CD4-positive, alpha-beta T cell treated with Interleukin-12 subunit alpha and Interleukin-12 subunit beta, for 1 hour (primary cell): ENCODE measurements at regions not wholly inside any gene's neighbourhood (a gene's known extent, or its start where the extent isn't known, plus 50 kb on each side); places are given as distances from the start of the nearest gene placed in this dataset.
"Not testable (repeated sequence)": the region's sequence is repeated elsewhere in the genome, so short reads cannot be mapped to it uniquely, and the experiment has no call there.

Experiments
- DNase-seq: peaks from one replicate; pipeline ENCODE4 v3.0.0-alpha.2; 2020

DNA sequence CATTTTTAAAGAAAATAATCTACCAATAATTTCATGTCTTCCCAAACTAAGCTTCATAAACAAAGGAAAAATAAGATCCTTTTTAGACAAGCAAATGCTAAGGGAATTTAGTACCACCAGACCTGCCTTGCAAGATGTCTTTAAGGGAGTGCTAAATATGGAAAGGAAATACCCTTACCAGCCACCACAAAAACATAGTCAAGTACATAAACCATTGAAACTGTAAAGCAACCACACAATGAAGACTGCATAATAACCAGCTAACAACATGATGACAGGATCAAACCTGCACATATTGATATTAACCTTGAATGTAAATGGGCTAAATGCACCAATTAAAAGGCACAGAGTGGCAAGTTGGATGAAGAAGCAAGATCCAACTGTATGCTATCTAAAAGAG is 586.5 kb upstream of the NRG3 start:
- DNase-seq, result no peak

DNA sequence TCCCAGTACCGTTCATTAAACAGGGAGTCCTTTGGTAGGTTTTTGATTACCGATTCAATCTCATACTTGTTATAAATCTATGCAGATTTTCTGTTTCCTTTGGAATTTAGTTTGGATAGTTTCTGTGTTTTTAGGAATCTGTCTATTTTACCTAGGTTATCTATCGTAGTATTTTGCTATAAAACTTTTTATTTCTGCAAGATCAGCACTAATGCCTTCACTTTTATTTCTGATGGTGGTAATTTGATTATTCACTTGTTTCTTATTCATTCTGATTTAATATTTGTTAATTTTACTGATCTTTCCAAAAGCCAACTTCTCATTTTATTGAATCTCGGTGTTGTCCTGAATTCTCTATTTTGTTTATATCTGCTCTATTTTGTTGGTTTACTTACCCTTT is 577.7 kb upstream of the NRG3 start:
- no peak for DNase-seq

DNA sequence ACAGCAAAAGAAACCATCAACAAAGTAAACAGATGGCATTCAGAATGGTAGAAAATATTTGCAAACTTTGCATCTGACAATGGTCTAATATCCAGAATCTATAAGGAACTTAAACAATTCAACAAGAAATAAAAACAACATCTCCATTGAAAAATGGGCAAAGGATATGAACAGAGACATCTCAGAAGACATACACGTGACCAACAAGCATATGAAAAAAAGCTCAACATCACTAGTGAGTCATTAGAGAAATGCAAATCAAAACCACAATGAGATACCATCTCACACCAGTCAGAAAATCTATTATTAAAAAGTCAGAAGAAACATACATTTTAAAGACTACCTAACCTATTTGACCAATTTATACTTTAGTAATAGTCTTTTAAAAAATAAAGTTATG is 571.3 kb upstream of the NRG3 start:
- no peak for DNase-seq

DNA sequence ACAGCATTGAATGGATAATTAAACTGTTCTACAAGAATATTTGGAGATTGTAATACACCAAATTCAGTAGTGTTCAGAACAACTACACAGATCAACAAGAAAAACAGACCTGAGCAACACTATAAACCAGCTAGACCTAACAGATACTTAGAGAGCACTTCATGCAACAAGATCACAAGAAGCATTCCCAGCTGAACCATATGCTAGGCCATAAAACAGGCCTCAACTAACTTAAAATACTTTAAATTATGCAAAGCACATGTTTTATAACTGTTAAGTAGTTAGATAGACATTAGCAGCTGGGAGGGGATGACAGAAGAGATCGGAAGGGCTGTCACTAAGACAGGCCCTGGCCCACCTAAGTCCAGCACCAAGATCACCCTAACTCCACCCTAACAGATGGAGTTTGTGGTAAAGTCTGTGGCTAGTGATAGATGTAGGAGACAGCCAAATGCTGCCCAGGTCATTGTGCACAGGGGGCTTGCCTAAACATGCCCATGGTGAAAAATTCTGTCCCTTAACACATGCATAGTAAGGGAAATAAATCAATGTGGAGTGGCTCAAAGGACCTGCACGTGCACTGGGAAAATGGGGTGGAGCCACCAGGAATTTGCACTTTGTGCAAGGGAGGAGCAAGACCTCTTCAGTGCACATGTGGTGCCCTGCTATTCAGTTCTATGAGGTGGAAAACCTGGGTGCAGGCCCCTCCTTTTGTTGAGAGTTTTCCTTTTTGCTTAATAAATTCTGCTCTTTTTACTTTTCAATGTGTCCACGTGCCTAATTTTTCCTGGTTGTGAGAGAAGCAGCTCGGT is 567.8 kb upstream of the NRG3 start:
- DNase-seq, result no peak

DNA sequence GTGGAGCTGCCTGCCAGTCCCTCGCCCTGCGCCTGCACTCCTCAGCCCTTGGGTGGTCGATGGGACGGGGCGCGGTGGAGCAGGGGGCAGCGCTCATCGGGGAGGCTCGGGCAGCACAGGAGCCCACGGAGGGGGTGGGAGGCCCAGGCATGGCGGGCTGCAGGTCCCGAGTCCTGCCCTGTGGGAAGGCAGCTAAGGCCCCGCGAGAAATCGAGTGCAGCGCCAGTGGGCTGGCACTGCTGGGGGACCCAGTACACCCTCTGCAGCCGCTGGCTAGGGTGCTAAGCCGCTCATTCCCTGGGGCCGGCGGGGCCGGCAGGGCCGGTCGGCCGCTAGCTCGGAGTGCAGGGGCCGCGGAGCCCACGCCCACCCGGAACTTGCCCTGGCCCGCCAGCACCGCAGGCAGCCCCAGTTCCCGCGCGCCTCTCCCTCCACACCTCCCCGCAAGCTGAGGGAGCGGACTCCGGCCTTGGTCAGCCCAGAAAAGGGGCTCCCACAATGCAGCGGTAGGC is 565.9 kb upstream of the NRG3 start:
- DNase-seq, result no peak

DNA sequence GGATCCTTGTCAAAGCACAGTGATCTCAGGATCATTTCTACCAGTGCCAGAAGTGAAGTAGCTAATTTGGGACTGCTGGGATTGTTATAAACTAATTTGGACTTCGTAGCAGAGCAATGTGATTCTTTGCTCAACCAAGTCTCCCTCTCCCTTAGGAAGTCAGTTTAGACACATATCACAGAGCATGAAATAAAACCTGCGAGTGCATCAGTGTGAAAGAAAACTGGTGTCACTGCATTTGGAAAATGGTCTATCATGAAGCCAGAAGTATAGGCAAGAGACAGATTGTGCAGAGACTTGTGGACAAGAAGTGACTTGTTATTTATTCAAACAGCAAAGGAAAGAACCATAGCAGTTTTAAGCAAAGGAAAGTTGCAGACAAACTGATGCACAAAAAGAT is 560.5 kb upstream of the NRG3 start:
- no peak for DNase-seq

DNA sequence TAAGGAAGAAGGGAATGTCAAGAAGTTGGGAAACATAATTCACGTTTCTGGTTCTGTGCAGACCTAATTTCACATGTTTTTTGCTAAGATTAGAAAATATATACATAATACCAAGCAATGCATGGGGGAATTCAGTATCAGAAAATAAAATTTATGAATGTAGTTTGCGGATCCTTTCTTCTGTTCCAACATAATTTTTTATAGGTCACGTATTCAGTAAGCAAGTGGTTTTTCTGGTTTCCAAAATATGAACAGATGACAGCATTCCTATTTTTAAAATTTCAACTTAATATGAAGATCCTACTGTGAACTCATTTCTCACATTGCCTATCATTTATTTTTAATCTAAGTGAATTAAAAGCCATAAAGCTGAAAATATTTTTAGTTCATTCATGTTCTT is 560.0 kb upstream of the NRG3 start:
- DNase-seq, result no peak

DNA sequence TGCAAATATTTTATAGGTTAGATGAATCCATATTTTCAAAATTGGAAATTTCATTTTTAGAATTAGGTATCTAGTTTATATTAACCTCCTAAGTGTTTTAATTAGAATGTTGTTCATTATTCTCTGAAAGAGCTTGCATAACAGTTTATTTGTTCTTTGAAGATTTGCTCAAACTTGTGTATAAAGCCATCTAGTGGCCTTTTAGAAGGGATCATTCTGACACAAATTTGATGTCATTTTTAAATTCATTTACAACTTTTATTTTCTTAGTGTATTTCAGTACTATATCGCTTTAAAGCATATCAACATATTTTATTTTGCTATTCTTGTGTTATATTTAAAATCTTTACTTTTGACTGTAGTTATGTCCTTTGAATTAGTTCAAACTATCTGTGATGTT is 527.0 kb upstream of the NRG3 start:
- no peak for DNase-seq

DNA sequence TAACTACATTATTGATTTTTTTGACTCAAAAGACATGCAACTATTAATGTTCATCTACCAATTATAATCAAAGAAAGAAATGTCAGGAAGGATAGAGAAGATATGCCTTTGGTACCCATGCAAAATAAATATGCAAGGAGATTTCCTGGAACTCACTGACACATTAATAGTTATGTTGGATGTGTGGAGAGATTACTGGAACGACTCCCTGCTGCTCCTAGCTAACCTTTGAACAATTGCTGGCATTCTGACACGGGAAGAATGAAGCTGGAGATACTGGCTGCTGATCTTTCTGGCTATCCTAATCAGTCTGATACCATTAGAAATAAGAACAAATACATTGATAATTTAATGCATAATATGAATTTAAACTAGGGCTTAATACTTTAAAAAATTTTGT is 507.9 kb upstream of the NRG3 start:
- no peak for DNase-seq

DNA sequence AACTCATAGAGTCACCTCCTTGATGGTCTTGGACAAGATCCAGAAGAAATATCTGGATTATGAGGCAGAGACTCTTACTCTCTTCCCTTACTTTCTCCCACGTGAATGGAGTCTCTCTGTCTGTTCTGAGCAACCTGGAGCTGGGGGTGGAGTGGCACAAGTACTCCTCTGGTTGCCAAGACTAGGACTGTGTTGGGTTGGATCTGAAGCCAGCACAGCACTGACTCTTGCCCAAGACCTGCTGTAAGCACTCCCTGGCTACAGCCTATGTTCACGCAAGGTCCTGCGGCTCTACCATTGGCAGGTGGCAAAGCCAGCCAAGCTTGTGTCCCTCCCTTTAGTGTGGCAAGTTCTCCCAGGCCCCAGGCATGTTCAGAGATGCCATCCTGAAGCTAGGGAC is 488.2 kb upstream of the NRG3 start:
- no peak for DNase-seq

DNA sequence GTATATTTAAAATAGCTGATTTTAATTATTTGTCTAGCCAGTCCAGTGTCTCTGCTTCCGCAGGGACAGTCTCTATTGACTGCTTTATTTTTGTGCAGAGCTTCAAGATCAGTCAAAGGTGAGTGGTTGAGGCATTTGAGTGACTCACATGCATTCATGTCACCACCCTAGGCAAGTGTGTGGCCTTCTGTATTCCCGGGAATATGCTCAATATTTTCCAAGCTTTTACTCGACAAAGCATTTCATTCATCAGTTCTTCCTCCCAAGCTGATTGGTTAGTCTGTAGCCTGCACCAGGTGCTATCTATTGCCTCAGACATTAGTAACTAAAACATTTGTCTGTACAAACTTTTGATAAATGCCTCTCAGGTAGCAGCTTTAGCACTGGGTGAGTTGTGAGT is 471.5 kb upstream of the NRG3 start:
- no peak for DNase-seq

DNA sequence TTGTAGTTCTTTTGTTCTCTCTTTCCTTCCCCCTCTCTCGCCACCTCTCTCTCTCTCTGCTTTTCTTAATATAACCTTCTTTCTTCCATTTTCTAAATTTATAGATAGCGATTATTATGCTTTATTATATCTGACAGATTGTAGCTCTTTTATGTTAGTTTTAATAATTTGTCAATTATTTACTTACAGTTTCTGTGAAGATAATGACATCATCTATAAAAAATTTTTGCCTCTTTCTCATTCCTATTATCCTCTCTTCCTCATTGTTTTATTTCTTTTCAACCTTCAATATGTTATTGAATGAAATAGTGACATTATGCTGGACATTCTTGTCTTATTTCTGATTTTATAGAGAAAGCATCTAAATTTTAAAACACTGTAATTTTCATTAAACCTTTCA is 469.6 kb upstream of the NRG3 start:
- DNase-seq, result no peak

DNA sequence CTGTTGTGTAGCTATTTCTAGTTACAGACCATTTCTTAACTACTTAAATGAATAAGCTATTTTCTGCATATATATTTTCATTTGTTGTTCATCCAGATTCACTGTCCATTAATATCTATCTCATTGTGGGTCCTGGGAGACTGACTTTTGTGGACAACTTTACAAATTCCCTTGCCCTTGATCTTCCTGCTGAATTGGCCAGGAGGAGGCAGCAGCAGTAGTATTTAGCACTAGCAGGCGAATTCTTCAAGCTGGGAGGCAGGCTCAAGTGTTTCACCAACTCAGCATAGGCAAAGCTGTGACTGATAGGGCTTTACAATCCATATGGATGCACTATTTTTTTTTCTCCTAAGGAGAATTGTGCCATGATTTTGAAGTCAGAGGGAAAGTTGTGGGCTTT is 461.0 kb upstream of the NRG3 start:
- DNase-seq, result no peak

DNA sequence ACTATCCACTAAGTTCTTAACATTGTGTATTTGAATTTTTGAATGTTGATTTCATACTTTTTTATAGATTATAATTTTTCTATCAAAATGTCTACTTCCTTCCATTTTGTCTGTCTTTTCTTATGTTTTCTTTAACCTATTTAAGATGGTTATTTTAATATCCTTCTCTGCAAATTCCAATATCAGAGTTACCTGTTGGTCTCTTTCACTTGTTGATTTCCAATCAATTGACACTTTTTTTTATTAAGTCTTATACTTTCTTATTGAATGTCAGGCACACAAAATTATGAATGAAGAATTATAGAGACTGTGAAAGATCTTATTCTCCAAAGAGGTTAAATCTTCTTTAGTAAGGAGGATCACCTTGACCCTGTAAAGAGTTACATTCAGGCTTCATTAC is 448.3 kb upstream of the NRG3 start:
- no peak for DNase-seq

DNA sequence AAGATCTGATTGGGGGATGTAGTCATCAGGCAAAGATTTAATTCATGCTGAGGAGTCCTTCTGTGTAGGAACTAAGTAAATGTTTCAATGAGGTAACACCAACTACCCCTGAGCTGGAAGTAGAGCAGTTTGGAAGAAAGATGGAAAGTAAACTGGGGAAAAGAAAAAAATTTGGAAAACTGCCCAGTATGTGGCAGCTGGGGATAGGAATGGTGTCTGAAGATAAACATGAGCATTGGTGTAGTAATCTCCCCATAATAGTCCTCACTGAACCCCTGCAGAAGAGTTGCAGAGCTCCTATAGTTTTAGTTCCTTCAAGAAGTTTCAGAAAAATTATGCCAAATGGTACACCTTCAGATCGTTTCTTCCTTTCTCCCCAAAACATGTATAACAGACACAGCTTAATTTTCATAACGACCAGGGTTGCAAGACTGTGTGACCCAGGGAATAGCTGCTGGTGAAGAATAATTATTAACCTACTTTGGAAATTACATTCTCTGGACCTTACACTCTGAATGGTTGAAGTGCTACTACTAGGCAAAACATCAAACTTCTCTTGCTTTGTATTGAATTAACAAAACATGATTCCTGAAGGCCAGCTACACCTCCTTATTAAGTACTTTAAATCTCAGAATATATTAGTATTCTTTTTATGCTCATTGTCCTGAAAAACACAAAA is 446.4 kb upstream of the NRG3 start:
- DNase-seq, result no peak

DNA sequence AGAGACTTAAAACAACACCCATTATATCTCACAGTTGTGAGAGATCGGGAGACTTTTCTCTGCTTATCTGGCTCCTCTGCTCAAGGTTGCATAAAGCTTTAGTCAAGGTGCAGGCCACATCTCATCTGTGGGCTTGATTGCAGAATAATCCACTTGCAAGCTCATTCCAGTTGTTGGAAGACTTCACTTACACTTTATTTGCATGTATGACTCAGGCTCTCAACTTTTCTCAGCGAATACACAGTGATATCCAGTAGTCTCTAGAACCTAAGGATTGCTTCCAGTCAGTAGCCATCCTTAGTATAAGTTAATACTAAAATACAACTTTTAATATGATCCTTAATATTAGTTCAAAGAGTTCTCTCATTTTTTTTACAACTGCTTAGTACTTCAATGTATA is 435.5 kb upstream of the NRG3 start:
- DNase-seq, result no peak

DNA sequence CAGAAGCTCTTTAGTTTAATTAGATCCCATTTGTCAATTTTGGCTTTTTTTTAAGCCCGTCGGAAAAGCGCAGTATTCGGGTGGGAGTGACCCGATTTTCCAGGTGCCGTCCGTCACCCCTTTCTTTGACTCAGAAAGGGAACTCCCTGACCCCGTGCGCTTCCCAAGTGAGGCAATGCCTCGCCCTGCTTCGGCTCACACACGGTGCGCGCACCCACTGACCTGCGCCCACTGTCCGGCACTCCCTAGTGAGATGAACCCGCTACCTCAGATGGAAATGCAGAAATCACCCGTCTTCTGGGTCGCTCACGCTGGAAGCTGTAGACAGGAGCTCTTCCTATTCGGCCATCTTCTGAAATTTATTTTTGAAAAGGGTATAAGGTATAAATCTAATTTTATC is 433.4 kb upstream of the NRG3 start:
- DNase-seq, result not testable (repeated sequence)

DNA sequence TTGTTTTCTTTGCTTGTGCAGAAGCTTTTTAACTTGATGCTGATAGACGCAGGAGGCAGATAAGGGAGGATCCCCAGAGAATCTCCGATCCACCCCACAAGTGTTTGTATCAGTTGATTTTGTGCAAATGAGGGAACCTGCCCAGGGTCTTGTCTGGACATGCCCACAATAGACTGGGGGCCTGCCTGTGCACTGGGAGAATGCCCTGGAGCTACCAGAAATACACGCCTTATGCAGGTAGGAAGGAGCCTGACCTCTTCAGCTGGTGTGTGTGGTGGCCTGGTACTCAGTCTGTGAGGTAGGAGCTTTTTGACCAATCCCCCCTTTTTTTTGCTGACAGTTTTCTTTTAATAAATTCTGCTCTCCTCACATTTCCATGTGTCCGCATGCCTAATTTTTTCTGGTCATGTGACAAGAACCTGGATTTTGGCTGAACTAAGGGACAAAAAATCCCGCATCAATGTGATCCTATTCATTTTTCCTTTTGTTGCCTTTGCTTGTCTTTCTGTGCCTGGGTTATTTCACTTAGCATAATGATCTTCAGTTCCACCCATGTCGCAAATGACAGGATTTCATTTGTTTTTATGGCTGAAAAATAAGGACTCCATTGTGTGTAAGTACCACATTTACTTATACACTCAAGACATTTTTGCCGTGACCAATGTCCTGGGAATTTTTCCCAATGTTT is 430.6 kb upstream of the NRG3 start:
- DNase-seq, result no peak

DNA sequence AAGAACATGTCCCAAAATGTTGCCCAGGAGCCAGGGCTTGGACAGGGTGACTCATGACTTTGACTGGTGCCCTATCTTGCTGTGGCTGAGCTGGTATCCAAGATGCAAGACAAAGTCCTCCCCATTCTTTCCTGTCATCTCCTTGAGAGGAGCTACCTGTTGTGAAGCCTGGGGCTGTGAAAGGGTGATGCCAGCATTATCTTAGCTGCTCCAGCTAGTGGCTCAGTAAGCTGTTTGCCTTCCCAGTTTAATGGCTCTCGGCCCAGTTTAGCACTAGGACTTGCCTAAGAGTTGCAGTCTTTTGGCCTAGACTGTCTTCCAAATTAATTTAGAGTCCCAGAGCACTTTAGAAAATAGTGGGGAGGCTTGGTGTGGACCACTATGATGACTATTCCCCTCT is 424.3 kb upstream of the NRG3 start:
- no peak for DNase-seq

DNA sequence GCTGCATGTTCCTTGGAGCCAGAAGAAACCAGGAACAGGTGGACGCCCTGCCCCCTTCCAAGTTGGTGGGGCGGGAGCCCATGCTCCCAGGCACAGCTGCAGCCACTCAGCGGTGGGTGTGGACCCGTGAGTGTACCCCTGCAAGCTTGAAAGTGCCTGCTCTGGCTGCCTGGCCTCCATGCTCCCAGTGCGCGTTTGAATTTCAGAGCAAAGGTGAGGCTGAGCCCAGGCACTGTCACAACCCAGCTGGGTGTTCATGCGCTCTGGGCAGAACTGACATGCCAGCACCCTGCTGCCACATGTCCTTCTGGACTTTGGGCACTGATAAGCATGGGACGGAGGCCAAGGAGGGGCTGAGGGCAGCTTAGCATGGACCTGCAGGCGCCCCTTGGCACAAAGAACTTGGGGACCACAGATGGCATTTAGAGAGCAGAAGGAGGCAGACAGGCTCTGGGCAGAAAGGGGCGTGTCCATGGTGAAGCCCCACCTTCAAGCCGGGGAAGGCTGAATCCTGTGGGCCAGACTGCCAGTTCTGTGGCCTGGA is 402.0 kb upstream of the NRG3 start:
- DNase-seq, result no peak

DNA sequence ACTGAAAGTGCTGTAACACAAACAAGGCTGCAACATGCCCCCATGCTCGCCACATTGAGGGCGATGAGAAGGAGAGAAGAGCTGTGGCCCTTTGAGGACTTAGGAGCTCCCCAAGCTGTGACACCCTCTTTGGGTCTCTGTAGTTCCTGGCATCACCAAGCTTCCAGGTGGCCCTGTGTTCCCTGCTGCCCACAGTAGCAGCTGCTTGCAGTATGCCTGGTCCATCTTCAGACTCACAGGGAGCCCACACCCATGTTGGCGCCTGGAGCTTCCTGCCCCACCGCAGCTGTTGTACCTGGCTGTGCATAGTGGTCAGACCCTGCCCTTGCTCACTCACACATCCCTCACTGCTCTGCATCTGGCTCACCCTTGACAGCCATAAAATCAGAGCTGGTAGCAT is 401.2 kb upstream of the NRG3 start:
- DNase-seq, result no peak

DNA sequence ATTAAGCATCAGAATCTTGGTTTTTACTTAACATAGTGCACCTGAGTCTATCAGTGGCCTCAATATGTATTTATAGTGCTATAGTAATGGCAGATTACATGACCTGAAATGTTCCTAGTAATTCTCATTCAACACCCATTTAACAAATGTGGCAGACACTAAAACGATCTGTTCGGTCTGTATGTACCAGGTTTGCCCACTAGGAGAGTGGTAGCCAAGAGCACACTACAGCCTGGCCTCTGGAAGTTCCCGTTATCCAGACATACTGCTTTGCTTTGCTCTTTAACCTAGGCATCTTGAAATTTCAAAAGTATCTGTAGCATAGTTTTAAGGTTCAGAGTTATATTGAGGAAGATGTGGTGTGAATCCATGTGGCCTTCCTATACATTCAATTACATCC is 395.7 kb upstream of the NRG3 start:
- no peak for DNase-seq

DNA sequence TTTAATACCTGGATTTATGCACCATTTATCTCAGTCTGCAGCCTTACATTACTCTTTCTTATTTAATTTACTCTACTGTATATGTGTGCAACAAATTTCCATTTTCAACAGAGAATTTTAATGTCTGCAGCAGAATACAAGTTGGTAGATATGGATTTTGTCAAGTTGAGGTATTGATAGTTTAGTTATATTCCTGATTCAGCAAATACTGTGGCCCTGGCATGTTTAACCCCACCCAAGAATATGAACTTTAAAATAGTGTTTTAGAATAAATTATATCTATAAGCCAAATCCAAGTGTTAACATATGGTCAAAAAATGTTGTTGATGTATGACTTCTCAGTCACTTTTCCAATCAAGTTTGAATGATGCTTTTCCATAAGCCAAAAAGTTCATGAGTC is 378.4 kb upstream of the NRG3 start:
- DNase-seq, result no peak

DNA sequence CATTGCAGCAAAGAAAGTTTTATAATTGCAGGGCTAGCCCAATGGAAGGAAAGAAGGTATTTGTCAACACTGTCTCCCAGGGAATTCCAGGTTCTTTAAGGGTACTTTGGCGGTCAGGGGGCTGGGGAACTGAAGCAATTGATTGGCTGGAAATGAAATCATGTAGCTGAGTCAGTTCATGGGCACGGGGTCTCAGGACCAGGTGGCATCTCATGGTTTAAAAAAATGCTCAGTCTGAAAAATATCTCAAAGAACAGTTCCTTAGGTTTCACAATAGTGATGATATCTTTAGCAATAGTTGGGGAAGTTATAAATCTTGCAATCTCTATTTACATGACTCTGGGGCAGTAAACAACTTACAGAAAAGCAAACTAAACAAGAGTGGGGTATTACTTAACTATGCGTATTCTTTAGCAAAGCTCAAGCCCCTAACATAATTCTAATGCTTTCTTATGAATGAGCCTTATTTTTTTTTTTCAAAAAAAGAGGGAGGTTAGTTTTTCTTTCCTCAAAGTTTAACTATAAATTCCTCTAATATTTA is 376.9 kb upstream of the NRG3 start:
- DNase-seq, result no peak
